ENCODE measurements at regions not wholly inside any gene's neighbourhood (a gene's known extent, or its start where the extent isn't known, plus 50 kb on each side); places are given as distances from the start of the nearest gene placed in this dataset.

- TF ChIP-seq CTCF (conservative IDR thresholded peaks at IDR 0.05; ENCODE audit: low read depth, low read length) (no peak), EZH2 (IDR thresholded peaks at IDR 0.05; ENCODE audit: borderline replicate concordance, low read depth, low read length, poor library complexity, severe bottlenecking) (no peak)
Observed at GRCh38 chr22:34738661-34739400, 327.1 kb upstream of the ISX start.

Data from A673 (cell line).